IPS-NIHi7 (cell line): ENCODE measurements at regions not wholly inside any gene's neighbourhood (a gene's known extent, or its start where the extent isn't known, plus 50 kb on each side); places are given as distances from the start of the nearest gene placed in this dataset.
"Not testable (repeated sequence)": the region's sequence is repeated elsewhere in the genome, so short reads cannot be mapped to it uniquely, and the experiment has no call there.

ENCODE experiments used
- DNase-seq: peaks from one replicate; pipeline ENCODE4 v3.0.0; 2012; ENCODE audit warnings: mixed read lengths; ENCODE audit errors: extremely low spot score

DNA sequence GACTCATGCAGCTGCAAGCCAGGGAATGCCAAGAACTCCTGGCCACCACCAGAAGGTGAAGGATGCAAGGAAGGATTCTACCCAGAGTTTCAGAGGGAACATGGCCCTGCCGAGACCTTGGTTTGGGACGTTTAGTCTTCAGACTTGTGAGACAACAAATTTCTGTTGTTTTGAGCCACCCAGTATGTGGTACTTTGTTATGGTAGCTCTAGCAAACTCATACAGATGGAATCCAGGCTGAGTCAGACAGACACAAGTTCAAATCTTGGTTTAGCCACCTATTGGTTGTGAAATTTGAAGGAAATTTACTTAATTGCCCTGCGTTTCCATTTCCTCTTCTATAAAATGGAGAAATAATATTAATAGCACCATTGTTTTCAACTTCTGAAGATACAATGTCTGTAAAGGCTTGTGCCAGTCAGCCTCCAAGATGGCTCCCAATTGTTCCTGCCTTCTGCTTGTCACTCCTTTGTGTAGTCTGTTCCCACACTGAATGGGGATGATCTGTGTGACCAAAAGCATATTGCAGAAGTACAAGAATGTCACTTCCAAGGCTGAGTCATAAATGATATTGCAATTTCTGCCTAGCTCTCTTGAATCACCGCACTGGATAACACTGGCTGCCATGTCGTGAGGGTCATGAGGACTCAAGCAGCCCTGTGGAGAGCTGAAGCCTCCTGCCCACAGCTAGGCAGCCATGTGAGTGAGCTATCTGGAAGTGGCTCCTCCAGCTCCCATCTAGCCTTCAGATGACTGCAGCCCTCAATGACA, 223.5 kb upstream of the PROK2 start:
- DNase-seq = no peak

DNA sequence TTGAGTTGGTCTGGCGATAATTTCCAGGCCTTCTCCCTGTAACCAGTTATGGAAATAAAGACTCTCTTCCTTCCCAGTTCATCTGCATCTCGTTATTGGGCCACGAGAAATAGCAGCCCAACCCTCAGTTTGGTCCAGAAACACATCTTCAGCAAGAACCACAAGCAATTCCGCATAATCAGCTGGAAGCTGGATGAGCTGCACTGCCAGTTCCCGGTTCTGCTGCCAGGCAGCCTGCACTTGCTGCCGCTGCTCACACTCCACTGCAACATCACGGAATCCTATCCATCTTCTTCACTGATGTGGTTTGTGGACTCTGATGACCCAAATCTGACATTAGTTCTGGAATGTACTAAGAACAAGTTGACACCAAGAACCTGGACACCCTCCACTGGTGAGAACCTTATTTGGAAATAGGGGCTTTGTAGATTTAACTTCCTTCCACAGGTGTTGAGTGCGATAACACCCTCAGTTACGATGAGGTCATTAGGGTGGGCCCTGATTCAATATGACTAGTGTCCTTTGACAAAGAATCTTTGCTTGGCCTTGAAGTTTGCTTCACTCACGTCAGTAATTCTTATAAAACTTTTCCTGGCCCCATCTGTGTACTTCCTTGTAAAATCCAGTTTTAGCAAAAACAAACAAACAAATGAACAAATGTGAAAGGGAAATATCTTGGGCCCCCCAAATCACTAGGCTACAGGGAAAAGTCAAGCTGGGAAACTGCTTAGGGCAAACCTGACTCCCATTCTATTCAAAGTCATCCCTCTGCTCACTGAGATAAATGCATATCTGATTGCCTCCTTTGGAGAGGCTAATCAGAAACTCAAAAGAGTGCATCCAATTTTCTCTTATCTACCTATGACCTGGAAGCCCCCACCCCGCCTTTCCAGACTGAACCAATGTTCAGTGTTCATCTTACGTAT, 221.9 kb upstream of the PROK2 start:
- no peak for DNase-seq

DNA sequence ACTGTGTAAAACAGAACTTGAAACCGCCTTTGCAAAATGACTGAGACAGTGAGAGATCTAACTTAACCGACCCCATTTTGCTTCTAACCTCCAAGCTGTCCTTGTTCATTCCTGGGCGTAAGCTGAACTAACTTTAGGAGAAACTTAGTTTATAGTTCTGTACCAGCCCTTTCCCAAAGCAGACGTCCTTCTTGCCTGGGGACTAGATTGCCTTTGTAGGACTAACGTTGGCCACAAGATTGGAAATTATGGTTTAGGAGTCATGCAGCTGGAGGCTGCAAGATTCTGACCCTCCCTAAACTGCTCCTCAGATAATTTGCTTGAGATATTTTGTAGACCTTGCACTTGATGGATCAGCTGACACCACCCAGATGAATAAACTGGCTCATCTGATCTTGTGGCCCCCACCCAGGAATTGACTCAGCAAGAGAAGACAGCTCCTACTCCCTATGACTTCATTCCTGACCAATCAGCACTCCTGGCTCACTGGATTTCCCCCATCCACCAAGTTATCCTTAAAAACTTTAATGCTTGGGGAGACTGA, 219.9 kb upstream of the PROK2 start:
- no peak for DNase-seq

DNA sequence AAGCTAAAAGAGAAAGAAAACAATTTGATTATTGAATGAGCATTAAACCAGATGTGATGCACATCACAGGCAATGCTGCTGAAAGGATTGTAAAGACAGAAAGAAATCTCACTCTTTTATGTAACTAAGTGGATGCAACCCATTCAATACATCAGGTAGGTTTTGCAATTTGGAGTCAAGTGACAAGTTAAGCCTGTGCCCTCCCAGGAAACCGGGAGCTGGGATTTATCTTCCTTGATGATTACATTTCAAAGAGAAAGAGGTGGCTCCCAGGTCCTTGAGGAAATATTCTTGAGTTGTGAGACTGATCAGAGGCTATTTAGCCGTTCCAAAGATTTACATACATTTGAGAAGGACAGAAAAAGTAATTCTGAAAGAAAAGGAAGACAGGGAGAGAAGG, 219.0 kb upstream of the PROK2 start:
- no peak for DNase-seq

DNA sequence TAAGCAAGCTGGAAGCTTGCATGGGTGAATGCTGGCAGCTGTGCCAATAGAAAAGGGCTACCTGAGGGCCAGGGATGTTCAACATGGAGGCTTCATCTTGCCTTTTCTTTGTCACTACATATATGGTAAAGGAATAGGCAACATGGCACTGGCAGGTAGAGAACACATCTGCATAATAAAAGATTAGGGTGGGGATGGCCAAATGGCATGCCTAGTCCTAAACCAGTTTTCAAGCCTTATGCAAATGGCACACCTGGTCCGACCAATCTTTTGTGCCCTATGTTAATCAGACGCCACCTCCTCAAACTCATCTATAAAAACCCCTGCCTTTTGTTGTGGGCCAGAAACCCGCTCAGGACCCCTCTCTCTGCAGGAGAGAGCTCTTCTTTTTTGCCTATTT, 216.8 kb upstream of the PROK2 start:
- no peak for DNase-seq

DNA sequence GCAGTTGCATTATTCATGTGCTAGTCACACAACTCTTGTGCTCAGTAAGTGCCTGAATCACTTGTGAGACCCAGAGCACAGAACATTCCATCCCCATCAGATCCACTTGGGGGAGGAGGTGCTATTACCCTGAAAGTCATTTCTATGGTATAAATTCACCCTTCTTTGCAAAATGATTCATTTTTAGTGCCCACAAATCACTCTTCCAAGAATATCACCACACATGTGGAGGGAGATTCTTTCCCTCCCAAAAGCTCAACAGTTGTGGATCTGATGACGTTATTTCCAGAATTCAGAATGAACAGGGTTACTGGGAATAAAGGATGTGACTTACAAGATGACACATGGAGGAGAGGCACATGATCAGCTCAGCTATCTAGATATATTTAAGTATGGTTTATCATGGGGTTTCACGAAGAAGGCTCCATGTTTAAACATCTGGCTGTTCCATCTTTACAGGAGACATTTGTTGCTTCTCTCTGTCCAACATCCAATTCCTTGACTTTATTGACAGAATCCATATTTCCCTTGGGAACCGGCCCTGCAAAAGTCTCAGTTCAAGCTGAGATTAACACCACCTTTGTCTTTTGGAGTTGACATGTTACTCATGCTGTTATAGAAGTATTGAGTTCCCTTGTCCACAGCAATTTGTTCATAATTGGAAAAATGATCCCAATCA, 214.2 kb upstream of the PROK2 start:
- no peak for DNase-seq

DNA sequence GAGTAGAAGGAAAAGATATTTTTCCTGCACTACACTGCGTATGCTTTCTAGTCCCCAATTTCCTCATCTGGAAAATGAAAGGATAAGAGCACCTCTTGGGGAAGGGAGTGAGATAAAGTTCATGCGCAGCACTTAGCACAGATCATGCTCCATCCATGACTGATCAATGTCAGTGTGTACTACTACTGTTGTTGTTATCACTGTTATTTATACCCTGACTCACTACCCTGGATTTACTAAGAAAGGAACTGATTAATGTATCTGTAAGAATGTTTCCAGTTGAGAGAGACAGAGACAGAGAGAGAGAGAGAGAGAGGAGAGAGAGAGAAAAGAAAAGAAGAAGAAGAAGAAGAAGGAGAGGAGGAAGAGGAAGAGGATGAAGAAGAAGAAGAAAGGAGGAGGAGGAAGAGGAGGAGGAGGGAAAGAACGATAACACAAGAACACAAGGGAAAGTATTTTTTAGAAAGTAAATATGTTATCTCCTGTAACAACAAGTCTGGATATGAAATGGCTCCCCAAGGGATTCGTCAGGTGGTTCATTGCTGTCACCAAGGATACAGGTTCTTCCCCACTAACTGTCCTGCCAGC, 212.2 kb upstream of the PROK2 start:
- DNase-seq = no peak

DNA sequence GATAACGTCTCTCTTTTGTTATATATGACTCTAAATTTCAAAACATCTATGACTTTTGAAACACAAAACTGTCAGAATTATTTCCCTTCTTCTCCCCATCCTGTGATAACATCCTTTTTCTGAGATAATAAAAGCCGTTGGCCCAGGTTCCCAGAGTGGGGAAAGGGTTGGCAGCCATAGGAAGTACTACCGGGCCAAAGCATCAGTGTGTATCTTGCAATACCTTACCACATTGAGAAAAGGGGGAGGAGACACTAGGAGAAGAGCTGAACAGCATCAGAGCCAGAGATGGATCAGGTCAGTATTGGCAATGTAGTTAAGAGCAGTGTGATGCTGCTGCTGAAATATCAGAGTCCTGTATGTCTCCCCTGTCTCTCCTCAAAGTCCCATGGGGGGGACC, 210.0 kb upstream of the PROK2 start:
- DNase-seq = no peak

DNA sequence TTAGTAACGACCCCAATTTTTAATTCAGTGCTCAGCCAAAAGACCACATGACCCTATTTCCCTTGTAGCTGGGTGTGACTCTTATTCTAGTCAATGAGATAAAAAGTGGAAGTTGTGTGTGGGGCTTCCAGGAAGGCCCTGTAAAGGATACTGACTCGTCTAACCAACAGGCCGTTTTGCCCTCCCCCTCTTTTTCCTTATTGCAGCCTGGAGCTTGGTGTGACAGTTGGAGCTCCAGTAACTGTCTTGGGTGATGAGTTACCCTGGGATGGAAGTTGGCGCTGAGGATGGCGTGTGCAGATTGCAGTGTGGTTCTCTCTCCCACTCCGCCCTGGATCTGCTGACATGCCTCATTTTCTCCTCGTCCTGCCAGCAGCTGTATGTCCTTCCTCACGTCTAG, 209.3 kb upstream of the PROK2 start:
- no peak for DNase-seq

DNA sequence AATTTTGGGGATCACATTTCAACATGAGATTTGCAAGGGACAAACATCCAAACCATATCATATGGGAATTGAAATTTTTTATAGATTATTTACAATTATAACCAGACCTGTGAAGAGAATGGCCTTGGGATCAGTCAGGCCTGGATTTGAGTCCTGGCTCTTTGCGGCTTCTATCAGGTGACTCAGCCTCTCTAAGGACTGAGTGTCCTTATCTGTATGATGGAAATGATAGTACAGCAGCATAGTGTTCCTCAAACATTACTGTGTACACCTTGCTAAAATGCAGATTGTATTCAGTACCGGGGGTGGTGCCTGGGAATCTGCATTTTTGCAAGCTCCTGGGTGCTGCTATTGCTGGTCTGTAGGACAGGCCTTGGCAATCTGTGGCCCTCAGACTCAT, 206.7 kb upstream of the PROK2 start:
- no peak for DNase-seq

DNA sequence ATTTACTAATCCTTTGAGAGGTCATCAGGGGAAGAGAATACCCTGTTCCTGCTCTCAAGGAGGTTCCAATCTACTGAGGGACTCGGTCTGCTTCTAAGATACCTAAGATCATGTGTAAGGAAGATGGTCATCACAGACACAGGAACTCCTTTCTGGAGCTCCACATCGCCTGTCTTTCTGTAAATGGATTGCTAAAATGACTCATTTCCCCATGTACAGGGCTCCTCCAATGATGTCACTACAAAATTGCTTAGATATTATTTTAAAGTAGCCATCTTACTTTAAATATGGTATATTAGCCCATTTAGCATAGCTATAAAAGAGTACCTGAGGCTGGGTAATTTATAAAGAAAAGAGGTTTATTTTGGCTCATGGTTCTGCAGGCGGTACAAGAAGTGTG, 206.1 kb upstream of the PROK2 start:
- DNase-seq = no peak

DNA sequence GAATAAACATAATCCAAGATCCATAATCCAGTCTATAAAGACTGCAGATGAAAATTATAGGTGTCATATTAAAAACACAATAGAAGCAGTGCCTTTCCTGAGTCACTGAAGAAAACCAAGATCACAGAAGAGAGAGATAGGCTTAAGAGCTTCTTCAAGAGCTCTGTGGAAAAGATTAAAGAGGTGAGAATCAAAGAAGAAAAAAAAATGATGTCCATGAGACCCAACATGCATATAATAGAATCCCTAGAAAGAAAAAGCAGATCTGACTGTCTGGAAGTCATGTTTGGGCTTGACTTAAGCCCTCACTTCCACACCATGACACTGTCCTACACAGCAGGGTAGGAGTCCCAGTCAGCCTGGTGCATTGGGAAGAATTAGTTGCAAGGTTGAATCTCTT, 205.6 kb upstream of the PROK2 start:
- no peak for DNase-seq

DNA sequence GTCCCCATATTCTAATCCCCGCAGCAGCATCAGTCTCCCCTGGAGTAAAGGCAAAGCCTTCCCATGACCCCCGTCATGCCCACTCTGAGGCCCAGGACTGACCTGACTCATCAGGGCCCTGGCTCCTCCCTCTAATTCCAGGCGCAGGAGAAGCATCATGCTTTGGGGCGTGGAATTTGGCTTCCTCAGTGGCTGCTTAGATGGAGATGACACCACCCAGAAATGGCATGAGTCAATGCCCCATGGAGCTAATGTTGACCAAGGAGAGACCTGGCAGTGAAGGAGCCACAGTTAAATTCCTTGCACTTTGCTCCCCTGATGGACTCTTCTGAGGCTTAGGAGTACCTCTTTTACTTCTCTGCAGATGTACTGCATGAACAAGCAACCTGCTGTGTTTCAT, 204.2 kb upstream of the PROK2 start:
- no peak for DNase-seq

DNA sequence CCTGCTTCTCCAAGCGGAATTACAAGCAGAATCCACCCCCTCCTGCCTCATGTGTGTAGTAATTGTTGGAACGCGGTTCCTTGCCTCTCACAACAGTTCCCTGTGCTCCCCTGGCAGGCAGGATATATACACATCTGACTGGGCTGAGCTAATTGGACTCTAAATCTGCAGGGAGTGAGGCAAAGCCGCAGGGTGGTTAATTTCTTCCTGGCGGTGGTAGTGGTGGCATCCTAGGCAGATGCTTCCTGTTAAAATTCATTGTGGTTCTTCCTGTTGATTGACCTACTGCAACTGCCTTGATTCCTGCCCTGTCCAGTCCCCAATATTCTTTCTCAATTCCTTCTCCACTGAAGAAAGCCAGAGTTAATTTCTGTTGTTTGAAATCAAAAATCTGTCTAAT, 202.9 kb upstream of the PROK2 start:
- no peak for DNase-seq

DNA sequence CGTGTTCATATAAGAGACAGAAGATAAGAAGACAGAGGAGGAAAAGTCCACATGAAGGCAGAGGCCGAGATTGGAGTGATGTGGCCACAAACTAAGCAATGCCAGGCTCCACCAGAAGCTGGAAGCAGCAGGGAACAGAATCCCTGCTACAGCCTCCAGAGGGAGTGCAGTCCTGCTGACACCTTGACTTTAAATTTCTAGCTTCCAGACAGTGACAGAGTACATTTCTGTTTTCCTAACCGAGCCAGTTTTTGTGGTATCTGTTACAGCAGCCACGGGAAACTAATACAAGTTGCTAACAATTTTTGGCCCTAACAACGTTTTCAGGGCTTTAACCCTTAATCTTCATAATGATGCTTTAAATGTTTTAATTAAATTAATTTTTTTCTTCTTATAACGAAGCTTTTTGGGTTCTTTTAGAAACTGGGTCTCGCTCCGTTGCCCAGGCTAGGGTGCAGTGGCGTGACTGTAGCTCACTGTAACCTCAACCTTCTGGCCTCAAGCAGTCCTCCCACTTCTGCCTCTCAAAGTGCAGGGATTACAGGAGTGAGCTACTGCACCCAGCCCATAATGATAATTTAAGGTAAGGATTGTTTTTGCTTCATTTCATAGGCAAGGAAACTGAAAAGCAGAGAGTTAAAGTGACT, 202.3 kb upstream of the PROK2 start:
- no peak for DNase-seq

DNA sequence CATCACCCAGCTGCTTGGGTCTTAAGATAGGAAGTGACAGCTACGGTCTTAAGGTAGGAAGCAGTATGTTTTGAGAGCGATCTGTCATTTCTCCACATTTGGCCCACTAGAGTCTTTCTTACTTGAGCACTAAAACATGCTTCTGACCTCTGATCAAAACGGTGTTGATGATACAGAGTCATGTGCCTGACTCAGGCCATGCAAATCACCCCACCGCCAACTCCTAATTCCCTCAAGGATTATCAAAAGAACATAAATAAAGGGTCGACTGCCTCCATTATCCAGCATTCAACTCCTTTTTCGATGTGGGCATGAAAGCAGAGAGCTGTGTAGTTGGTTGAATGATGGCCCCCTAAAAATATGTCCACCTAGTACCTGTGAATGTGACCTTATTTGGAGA, 201.7 kb upstream of the PROK2 start:
- no peak for DNase-seq

DNA sequence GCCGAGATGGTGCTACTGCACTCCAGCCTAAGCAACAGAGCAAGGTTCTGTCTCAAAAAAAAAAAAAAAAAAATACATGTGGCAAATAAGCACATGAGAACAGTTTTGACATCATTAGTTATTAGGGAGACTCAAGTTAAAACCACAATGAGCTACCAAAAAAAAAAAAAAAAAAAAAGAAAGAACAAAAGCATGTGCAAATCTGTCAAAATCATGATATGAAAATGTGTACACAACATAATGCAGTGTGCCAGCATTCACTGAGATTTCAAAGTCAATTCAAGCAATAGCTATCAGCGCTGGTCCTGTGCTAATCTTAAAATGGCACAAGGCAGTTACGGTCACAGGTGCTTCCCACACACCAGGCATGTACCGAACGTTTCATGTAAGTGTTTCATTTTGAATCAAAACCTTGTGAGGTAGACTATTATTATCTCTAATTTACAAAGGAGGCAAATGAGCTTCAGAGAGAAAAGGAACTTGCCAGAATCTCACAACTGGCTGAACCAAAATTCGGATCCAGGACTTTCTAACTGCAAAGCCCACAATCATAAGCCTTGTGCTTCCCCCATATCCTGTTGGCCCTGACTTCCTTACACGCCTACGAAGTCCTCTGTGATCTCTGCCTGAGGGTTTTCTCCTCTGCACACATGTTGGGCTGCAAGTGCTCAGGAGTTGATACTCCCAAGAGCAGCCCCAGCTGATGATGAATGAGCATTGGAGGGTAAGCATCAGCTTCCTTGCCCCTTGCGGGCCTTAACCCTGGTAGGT, 200.1 kb upstream of the PROK2 start:
- DNase-seq = no peak

DNA sequence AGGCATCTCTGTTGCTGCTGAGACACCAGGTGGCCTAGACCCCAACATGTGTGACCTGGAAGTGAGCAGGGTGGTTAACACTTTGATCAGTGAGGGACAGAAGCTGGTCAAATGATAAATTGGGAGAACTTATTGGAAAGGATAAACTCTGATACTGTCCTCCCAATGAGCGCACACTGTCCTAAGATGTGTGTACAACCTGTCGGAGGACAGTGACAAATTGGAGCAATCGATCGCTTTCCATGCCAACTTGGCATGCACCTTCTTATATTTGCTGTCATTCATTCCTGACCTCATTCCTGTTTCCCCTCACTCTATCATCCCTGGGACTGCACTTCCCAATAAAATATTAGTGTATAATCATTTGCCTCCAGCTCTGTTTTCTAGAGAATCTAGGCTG, 198.7 kb upstream of the PROK2 start:
- DNase-seq = no peak

DNA sequence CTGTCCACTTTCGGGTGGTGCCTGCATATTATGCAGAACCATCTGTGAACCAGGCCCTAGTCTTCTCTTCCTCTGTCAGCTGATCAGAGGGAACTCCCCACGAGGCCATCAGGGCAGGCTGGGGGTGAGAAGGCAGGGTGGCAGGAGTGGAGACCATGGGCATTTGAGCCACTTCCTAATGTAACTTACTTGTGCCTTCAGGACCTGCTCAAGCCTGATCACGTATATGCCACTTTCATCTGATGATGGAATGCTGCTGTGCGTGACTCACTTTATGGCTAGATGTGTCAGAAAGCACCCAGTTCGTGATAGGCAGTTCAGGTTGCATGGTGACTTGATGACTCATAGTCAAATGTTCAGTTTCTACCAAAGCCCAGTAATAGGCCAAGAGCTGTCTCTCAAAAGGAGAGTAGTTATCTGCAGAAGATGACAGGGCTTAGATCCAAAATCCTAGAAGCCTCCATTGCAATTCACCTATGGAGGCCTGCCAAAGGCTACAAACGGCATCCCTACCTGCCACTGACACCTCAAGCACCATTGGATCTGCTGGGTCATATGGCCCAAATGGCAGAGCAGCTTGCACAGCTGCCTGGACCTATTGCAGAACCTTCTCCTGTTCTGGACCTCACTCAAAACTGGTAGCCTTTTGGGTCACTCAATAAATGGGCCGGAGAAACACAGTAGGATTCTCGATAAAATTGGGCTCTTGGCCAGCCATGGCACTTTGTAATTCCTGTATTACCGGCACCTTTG, 197.7 kb upstream of the PROK2 start:
- DNase-seq = not testable (repeated sequence)

DNA sequence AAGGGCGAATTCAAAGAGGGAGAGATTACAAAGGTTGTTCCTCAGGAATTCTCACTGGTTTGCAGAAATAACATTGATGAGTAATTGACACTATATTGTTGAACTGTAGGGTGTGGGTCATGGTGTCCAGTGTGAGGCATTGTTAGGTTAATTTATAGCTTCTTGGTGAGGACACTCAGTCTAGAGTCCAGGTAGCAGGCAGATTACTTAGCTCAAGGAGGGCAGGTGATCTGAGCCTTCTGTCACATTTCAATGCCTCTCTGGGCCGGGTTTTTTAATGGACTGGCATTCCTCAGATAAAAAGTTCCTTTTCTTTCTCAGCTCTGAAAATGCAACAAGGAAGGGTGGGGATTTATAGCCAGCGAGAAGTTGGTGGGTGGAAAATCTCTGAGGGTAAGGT, 194.2 kb upstream of the PROK2 start:
- no peak for DNase-seq
